ENCODE measurements at regions not wholly inside any gene's neighbourhood (a gene's known extent, or its start where the extent isn't known, plus 50 kb on each side); places are given as distances from the start of the nearest gene placed in this dataset.

DNA sequence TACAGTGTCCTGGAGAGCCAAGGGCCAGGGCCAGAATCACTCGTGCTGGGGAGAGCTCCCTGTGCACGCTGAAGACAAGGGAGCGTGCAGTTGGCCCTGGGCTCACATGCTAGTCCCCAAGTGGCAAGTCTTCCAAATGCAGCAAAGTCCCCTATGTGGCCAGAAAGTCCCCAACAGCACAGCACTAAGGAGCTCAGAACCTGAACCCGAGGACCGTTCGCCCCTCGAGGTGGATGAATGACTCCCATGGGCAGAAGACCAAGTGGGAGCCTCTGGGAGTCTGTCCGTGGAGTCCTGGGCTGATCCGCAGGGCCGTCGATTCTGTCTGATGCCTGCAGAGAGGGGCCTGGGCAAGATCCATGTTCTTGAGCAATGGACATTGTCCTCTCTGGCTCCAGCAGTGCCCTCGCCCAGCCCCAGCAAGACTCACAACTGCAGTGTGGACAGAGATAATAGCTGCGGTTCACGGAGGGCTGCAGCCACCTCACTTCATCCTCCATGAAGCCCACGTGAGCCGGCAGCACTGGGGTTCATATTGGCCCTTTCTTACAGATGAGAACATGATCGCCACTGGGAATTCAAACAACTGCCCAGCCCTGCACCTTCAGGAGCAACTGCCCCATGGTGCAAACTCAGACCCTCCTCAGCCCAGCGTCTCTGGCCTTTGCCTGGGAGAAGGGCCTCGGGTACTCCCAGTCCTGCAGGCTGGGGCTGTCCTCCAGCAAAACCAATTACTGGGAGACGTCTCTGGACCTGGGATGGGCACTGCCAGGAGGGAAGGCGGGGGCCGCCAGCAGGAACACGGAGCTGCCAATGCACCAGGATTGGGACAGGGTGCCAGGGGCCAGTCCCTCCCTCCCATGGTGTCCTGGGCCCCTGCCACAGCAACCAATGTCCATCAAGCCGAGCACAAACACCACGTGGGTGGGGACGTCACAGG is 243.7 kb downstream of the NPHP4 start:
- no peak for DNase-seq

- no peak for DNase-seq
Observed at GRCh38 chr1:5747426-5748285, 244.6 kb downstream of the NPHP4 start.

DNA sequence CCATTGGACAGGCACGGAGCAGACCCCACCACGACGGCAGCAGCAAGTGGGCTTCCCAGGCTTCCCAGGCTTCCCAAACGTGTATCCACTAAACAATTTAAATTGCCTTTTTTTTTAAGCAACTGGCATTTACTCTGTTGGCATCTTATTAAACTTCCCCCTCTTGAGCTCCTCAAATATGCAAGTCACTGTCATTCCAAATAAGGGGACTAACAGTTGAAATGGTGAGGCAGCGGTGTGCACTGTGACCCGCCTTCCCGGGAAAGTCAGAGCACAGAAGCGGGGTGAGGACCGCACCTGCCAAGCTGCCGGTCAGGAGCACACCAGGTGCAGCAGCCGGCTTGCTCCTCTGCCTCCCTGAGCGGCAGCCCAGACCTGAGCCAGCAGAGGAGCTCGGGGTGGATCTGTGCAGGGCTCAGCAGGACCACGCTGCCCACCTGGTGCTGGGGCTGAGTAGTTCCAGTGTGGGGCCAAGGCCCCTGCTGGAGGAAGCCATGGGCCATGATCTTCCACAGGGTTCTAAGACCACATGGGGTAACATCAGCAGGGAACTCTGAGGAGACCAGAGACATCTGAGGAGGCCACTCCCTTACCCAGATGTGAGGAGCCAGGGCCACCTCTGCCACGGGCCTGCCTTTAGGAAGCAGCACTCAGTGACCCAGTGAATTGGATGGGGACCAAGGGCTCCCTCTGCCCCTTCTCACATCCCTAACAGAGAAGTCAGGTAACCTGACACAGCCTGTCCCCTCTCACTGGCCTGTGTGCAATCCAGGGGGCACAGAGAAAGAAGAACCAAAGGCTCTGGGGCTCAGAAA is 245.4 kb downstream of the NPHP4 start:
- no peak for DNase-seq

DNA sequence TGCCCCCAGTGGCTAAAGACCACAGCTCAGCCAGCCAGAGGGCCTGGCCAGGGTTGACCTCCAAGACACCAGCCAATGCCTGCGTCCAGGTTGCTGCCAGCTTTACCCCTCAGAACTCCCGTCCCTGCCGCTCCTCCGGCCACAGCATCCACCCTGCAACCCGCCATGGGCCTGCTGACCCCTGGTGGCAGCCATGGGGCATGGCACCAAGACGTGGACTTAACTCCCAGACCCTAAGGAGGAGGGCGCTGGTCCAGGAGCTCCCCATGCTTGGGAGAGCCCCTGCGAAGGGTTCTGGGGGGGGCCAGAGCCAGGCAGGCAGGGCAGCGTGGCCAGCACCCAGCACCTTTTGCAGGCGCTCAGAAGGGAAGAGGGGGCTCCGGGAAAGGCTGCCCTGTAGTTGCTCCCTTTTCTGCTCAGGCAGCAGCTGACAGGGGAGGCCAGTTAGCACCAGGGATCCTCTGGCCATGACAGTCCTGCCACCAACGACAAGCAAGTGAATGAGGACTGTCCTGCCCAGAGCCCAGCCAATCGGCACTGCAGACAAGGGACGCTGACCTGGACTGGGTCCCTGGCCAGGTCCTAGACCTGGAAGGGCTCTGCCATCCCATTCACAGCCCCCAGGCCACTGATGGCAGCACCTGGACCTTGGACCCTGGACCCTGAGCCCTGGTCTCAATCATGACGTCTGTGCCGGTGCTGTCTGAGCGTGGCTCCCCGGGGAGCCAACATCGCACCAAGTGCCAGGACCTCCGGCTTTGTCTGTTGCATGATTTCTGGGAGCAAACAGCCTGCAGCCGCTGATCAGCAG is 246.2 kb downstream of the NPHP4 start:
- peak; percentile 58 for DNase-seq

DNA sequence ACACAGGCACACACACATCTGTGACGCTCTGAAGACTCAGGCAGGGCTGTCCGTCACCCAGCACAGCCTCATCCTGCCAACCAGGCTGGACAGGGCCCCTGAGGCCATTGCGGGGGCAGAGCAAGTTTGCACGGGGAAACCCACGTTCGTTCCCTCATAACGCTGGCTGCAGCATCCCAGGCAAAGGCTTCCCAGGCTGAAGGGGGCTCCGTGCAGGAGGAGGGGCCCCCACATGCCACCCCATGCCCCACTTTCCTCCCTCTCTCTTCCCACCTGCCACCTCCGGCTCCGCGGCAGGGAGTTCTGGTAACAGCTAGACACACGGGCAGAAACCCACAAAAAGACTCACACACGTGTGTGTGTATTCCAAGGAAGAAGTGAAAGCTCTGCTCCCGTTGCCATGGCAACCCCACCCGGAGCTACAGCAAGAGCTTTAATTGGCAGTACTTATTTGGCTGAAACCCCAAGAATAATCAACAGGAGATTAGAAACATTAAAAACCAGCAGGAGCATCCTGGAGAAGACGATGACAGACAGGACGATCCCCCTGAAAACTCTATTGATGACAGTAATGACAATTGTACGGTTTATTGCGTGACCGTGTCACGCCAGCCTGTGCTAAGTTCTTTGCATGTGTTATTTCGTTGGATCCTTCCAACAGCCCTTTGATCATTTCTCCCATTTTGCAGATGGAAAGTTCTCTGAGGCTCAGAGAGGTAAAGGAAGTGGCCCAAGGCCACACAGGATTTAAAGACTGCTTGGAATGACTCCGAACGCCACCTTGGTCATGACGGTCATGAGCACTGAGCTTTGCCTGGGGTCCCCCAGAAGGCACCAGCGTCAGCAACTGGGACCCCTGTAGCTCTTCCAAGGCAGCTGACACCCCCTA is 247.1 kb downstream of the NPHP4 start:
- no peak for DNase-seq

DNA sequence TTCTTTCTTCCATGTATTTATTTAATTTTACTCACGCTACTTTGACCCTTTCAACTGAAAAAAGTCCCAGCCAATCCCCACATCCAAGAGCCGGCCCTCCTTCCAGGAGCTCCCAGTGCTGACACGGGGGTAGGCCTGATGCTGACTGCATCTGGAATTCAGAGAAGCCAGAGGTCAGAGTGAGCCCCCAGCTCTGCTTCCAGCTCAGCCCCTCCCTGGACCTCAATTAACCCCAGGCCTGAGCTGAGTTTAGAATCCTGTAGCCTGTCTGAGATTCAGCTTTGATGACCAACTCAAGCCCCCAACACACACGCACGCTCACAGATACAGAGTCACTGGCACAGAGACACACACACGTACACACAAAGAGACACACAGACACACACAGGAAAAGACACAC is 247.9 kb downstream of the NPHP4 start:
- DNase-seq, result no peak

DNA sequence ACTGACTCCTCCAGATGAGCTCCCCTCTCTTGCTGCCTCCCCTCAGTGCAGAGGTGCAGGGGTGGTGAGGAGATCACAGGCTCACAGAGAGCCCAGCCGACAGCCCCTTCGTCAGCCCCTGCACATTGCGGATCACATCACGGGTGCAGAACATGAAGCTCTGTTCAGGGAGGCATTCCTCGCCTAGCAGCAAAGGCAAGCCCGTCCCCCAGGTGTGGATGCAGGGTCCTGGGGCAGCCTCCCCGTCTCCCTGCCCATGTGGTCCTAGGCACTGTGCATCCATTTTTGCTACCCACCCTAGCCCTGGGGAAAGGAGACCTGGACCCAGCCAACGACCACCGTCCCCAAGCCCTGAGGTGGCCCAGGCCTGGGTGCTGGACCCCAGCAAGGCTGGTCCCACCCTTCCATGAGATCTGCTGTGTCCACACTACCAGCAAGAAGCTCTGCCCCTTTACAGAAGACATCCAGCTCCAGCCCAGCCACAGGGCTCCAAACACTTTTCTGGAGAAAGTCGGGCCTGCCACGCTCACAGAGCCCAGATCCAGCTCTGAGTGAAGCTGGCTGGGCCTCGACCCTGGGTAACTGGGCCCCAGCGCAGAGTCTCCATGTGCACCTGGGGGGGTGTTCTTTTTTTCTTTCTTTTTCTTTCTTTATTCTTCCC is 248.7 kb downstream of the NPHP4 start:
- no peak for DNase-seq

GRCh38 chr1:5742801-5743200 is 249.4 kb downstream of the NPHP4 start:
- DNase-seq, result no peak

GRCh38 chr1:5742032-5742431 is 250.2 kb downstream of the NPHP4 start:
- no peak for DNase-seq

- DNase-seq, result no peak
Observed at GRCh38 chr1:5740865-5741860, 251.1 kb downstream of the NPHP4 start.

DNA sequence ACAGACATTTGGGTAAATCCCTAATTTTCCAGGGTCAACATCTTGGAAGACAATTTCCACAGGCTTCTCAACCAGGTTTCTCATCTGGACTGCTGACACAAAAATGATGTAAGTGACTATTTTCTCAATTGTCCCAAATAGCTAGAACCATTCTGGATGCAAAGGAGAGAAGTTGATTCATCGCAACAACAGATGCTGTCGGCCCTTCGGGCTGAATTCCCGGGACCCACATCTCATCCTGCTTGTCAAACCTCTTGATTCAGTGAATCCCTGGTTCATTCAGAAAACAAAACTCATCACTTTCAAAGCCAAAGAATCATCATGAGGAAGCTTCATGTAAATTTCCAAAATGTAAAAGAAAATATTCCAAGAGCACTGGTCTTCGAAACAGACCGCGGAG is 251.8 kb downstream of the NPHP4 start:
- no peak for DNase-seq

- DNase-seq, result no peak
Observed at GRCh38 chr1:5739561-5740078, 252.6 kb downstream of the NPHP4 start.

GRCh38 chr1:5738911-5739462 is 253.2 kb downstream of the NPHP4 start:
- DNase-seq, result no peak

GRCh38 chr1:5737081-5737480 is 255.1 kb downstream of the NPHP4 start:
- DNase-seq, result no peak

DNA sequence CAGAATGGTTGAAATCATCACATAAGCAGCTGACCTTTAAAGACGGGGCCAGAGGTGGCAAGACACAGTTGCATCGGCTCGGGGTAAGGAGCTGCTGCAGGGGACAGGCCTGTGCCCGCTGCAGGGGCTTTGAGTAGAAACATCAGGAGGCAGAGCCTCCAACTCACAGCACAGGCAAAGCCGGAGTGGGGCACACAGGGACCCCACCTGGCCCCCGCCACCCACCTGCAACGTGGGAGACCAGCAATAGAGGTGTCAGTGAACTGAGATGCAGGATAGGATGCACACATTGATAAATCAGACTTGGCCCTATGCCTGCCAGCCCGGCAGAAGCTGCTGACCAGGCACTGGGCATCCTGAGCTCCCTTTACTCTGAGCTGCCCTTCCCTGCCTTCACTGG is 257.2 kb downstream of the NPHP4 start:
- DNase-seq, result no peak

DNA sequence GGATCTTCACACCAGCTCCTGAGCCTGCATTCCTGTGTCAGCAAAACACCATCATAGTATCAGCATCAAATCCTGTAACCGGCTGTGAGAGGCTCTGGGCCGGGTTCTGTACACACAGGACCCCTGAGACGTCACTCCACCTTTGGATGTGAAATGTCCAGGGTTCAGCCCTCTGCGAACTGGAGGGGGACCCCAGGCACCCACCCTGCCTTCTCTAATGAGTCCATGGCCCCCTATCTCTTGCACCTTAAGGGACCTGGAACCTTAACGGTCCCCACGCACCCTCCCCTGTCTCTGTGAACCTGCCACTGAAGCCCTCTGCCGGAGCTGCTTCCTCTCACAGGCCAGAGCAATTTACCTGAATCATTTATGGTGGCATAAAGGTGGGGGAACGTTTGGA is 257.8 kb downstream of the NPHP4 start:
- DNase-seq, result no peak

DNA sequence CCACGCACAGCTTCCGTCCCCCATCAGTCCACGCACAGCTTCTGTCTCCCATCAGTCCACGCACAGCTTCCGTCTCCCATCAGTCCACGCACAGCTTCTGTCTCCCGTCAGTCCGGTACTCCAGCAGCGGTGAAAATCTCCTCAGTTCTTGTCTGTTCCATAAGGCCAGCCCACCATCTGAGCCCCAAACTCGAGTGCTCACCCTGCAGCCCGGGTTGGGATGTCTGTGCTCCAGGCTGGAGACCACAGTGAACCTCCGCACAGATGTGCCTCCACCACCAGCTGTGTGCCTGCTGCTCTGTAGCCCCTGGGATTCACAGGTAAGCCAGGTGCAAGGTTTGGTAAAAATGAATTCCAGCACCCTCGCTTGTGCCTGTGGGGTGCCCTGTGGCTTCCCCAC is 258.6 kb downstream of the NPHP4 start:
- no peak for DNase-seq

DNA sequence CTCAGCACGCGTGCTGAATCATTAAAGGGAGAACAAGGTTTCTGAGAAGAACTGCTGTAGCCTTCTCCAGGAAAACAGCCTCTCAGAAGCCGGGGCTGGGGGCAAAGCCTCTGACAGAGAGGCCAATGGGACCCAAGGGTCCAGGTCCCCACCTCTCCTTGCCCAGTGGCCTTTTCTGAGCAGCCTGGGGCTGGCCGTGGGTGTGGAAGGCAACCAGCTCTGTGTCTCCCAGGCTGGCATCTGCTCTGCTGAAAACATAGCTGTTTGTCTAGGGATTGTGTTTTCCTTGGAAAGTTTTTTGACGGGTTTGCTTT is 261.2 kb downstream of the NPHP4 start:
- no peak for DNase-seq

All from fibroblast of skin of scalp (primary cell).